ENCODE measurements at regions not wholly inside any gene's neighbourhood (a gene's known extent, or its start where the extent isn't known, plus 50 kb on each side); places are given as distances from the start of the nearest gene placed in this dataset.
"Not testable (repeated sequence)": the region's sequence is repeated elsewhere in the genome, so short reads cannot be mapped to it uniquely, and the experiment has no call there.

GRCh38 chr11:81700076-81700475 lies 1033.6 kb downstream of the FAM181B start:
- DNase-seq = no peak

- no peak for DNase-seq
These were observed 1046.6 kb downstream of the FAM181B start for GRCh38 chr11:81687057-81687456.

DNA sequence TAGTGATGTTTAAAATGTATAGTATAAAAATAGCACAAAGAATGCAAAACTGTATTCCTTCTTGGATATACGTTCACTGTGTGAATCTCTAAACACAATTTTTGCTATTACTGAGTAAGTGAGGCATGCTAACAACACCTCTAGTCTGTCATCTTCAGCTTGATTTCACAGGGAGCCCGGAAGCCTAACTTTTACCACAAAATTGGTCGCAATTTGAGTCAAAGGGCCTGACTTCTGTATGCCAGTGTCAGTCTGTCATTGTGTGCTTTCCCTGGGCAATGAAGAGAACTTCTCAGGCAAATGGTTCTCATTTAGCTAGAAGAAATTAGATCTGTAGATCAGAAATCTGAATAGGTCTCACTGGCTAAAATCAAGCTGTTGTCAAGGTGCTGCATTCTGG lies 1059.5 kb downstream of the FAM181B start:
- DNase-seq = no peak

DNA sequence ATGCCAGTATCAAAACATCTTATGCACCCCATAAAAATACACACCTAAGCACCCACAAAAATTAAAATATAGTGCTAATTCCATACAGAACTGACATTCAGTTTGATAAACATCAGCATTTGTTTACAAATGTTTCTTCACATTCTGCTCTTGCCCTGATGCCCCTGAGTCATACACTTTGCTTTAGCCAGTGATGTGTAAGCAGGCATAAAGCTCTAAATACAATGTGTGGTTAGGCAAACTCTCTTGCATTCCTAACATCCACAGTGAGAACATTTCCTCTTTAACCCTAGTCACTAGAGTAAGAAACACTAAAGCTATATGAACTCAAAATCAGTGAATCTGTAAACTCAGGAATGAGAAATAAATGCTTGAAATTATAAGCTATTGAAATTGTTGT lies 1060.7 kb downstream of the FAM181B start:
- no peak for DNase-seq

- DNase-seq = no peak
These were observed 1063.6 kb downstream of the FAM181B start for GRCh38 chr11:81669935-81670543.

GRCh38 chr11:81658722-81659121 lies 1074.9 kb downstream of the FAM181B start:
- DNase-seq = no peak

GRCh38 chr11:81655351-81655750 lies 1078.3 kb downstream of the FAM181B start:
- no peak for DNase-seq

- DNase-seq = no peak
These were observed 1086.3 kb downstream of the FAM181B start for GRCh38 chr11:81647374-81647773.

- DNase-seq = no peak
These were observed 1089.3 kb downstream of the FAM181B start for GRCh38 chr11:81644239-81644840.

DNA sequence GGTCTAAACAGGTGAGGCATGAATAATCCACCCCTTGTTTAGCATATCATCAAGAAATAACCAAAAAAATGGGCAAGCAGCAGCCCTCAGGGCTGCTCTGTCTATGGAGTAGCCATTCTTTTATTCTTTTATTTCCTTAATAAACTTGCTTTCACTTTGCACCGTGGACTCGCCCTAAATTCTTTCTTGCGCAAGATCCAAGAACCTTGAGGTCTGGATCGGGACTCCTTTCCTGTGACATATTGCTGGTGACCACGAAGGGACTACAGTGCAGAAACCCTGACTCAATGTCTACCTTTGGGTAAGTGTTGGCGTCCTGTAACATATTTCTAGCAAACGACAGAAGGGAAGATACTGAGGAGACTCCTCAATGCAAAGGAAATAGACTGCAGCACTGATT lies 1099.2 kb downstream of the FAM181B start:
- DNase-seq = no peak

GRCh38 chr11:81602508-81602907 lies 1131.2 kb downstream of the FAM181B start:
- DNase-seq = no peak

GRCh38 chr11:81596704-81597103 lies 1137.0 kb downstream of the FAM181B start:
- DNase-seq = no peak

GRCh38 chr11:81585390-81585933 lies 1148.2 kb downstream of the FAM181B start:
- no peak for DNase-seq

DNA sequence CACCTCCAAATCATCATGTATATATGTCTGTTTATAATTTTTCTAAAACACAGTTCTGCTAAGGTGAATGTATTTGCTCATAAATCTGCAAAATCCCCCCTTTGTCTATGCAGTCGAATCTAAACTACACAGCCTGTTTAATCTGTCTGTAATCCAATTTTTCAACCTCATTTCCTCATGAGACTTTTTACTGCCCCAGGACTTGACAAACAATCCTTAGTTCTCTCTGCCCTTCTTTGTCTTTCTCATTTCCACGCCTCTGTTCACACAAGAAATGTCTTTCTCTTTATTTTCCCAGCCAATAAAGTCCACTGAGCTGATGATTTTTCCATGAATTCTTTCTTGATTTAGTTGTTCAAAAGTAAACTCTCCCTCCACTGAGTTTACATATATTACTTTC lies 1154.3 kb downstream of the FAM181B start:
- DNase-seq = no peak

GRCh38 chr11:81578571-81578970 lies 1155.1 kb downstream of the FAM181B start:
- no peak for DNase-seq

- DNase-seq = no peak
These were observed 1159.4 kb downstream of the FAM181B start for GRCh38 chr11:81574301-81574700.

DNA sequence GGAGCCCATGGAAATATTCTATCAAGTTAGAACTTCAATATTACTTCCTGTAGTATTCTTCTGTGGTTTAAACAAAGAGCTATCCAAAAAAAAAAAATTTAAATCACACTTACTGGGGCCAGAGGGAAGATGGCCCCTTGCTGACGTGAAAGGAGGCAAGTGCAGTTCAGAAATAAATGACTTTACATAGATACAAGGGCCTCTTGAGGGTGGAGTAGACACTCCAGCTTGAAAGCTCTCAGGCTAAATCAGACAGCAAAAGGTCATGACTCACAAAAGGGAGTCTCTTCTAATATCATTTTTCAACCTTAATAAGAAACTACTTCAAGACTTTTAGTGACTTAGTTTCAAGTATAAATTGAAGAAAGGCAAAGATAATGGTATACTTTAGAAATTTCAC lies 1160.3 kb downstream of the FAM181B start:
- no peak for DNase-seq

DNA sequence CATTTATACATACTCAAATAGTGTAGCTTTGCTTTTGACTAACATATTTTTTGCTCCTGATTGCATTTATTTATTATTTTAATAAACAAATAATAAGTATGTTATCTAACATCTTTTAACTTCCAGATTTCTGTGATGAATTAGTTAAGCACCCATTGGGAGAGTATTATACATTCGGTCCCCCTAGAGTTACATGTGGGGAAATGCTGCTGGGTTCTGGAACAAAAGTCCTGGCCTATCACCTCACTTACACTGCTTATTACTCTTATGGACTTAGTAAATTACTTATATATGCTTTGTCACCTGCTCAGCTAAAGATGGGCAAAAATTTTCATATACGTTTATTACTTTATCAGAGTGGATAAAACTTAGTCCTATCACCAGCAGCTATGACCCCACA lies 1163.0 kb downstream of the FAM181B start:
- no peak for DNase-seq

DNA sequence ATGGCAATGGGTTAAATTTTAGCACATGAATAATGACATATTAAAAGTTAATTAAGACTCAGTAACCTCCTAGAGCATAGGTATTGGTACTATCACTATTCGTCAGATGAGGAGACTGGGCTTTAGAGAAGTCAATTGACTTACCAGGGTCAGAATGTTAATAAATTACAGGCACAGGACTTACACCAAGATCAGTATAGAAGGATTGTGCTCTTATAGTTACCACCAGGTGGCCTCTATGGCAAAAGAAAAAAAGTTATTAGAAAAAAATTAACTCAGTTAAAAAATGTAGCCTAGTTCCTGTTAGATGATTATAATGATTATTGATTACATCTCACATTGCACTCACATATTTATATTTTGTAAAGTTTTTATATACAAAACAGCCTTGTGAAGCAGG lies 1163.7 kb downstream of the FAM181B start:
- DNase-seq = no peak

DNA sequence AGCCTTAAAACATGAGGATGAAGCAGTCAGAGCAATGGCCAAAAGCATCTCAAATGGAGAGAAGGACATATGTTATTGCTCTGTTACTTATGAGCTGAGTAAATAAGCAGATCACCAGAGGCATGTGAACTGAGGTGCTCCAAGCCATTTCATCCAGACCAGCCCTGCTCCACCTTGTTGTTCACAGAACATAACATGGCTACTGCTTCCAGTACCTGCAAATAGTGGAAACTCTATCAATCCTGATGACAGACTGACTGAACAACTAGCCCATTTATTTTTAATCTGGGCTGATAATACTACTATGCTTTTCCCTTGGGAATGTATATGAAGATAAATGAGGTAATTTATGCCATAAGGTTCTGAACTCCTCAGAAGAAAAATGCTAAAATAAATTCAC lies 1164.7 kb downstream of the FAM181B start:
- DNase-seq = no peak

DNA sequence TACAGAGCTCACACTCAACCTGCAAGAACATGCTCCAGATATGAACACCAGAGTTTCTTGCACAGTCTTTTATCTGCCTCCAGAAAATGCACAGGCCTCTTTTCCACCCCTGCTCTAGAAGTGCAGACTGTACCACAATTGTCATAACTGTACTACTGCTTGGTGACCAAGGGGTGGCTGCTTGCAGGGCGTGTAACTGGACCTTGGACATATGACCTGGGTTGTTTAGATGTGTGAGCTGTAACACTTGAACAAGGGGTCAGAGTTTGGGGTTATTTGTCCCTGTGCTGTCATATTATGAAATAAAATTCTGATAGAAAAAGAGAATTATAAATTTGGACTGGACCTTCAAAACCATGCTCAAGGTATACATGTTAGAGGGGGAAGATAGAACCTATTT lies 1185.5 kb downstream of the FAM181B start:
- DNase-seq = no peak

DNA sequence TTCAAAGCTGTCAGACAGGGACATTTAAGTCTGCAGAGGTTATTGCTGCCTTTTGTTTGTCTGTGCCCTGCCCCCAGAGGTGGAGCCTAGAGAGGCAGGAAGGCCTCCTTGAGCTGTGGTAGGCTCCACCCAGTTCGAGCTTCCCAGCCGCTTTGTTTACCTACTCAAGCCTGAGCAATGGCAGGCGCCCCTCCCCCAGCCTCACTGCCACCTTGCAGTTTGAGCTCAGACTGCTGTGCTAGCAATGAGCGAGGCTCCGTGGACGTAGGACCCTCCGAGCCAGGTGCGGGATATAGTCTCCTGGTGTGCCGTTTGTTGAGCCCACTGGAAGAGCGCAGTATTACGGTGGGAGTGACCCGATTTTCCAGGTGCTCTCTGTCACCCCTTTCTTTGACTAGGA lies 1193.9 kb downstream of the FAM181B start:
- not testable (repeated sequence) for DNase-seq

DNA sequence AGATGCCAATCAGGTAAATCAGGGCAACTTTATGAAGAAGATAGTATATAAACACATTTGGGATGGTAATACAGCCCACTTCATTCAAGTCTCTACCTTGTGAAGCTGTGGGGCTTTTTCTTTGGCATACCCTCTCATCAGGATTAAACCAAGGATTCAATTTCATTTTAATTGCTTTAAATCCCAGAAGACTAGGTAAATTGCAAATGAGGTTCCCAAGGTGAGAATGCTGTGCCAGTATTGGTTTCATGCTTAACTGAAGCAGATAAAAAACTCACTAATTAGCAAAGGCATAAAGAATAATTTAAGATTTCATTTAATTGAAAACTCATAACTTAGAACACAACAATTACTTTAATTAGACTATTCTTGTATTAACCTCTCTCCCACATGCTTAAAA lies 1218.1 kb downstream of the FAM181B start:
- no peak for DNase-seq

DNA sequence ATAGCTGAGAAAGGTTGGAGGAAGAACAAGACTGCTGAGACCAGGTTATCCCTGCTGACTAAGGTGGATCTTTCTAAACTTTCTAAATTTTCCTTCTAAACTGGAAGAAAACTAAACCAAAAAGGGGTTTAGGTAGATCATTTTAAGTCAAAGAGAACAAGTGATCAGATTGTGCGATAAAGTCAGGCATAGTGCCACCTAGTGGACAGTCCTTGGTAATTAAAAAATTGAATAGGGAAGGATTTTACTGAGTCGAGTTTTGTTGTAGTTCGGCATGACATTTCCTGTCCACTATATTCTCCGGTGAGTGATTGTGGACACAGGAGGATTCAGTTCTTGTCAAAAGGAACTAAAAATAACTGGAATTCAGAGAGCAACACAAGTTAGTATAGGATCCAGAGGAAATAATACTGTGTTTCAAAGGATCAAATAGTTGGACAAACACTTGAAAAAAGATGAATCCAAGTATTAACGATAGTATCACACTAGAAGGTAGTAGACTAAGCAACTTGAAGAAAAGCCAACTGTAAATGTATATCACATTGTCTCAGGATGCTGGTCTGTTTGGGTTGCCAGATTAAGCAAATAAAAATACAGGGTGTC lies 1236.4 kb downstream of the FAM181B start:
- no peak for DNase-seq

DNA sequence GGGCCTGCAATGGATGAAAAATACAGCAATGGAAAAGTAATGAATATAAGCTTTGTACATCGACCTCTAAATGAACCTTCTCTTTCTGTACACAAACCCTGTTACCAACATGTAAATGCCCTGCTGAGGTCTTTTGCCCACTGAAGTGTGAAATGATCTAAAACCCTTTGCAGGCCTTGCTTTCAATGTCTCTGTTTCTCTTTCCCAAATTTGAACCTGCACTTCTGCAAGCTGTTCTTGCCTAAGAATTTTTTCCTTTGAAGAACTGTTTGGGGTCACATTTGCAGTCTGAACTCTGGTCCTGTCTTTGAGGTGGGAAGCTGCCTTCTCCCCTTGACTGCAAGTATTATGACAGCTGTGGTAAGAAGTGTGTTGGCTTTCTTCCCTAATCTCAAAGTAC lies 1237.1 kb downstream of the FAM181B start:
- no peak for DNase-seq

All from activated CD8-positive, alpha-beta memory T cell treated with anti-CD3 and anti-CD28 coated beads, Interleukin-2, amount 50 U/mL, for 4 hours (primary cell).